CD4-positive, alpha-beta T cell treated with Interleukin-12 subunit alpha and Interleukin-12 subunit beta, for 1 hour (primary cell): ENCODE measurements at regions not wholly inside any gene's neighbourhood (a gene's known extent, or its start where the extent isn't known, plus 50 kb on each side); places are given as distances from the start of the nearest gene placed in this dataset.
"Not testable (repeated sequence)": the region's sequence is repeated elsewhere in the genome, so short reads cannot be mapped to it uniquely, and the experiment has no call there.

ENCODE experiments used
- DNase-seq: peaks from one replicate; pipeline ENCODE4 v3.0.0-alpha.2; 2020

GRCh38 chr5:166624573-166624972, 1666.9 kb upstream of the WWC1 start:
- DNase-seq, result no peak

GRCh38 chr5:166625210-166625865, 1666.1 kb upstream of the WWC1 start:
- no peak for DNase-seq

- no peak for DNase-seq
Observed at GRCh38 chr5:166637295-166637694, 1654.2 kb upstream of the WWC1 start.

GRCh38 chr5:166639151-166639550, 1652.3 kb upstream of the WWC1 start:
- no peak for DNase-seq

- not testable (repeated sequence) for DNase-seq
Observed at GRCh38 chr5:166640136-166640535, 1651.3 kb upstream of the WWC1 start.

DNA sequence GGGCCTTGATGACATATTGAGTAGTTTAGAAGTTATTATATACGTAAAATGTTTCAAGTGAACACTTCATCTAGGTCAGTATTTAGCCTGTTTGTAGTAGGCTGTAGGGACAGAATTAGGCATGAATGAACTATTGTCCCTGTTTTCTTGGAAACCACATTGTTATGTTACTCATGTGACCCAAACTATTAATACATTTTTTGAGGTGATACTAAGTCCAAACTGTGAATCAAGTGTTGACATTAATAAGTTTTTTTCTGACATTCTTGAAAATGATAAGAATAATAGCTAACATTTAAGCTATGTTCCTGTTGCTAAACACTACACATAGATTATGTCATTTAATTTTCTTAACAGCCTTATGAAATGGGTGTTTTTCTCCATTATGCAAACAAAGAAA, 1642.7 kb upstream of the WWC1 start:
- DNase-seq, result no peak

DNA sequence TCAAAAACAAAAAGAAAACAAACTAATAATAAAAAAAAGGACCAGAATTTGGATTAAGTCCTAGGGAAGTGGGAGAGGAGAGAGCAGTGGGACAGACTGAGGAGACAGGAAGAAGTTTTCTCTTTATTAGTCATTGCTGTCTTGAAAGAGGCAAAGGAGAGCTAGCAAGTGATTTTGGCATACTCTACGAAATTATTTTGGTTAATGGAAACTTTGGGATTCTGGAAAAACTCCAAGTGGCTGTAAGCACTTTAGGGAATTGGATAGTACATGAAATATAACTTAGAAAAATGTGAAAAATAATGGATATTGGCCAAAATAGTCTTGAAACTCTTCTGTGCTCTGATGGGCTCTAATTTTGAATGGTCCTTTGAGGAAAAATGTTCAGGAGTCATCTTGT, 1641.8 kb upstream of the WWC1 start:
- no peak for DNase-seq

DNA sequence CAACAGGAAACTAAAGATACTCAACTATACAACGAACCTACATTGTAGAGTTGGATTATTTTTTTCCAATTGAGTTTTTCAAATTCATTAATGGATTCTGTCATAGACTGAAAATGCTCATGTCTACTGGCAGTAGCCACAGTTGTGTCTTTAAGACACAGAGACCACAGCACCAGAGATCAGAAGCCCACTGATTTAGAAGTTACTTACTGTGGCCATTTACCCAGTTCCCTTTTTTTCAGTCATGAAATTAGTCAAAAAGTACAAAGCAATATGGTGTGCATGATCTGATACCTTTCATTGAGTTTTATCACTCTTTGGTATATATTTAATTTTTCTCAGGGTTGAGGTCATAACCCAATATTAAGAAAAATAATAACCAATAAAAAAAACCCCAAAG, 1640.2 kb upstream of the WWC1 start:
- no peak for DNase-seq

GRCh38 chr5:166671811-166672210, 1619.6 kb upstream of the WWC1 start:
- no peak for DNase-seq

DNA sequence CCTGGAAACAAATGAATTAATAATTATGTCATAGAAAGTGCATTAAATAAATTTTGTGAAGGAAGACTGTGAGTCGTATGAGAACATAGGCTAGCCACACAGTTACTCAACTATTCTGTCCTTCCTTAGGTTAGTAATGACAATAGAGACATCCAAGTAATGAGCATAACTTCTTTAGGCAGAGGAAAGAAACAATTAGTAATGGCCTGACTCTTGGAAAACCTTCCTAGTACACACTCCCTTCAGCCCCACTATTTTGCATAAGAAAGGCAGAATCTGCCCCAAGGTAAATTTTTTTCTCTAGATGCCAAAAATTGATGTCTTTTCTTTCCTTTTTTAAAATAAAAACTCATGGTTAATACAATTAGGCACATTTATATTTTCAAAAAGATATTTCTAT, 1619.0 kb upstream of the WWC1 start:
- DNase-seq, result no peak

- no peak for DNase-seq
Observed at GRCh38 chr5:166677891-166678290, 1613.6 kb upstream of the WWC1 start.

DNA sequence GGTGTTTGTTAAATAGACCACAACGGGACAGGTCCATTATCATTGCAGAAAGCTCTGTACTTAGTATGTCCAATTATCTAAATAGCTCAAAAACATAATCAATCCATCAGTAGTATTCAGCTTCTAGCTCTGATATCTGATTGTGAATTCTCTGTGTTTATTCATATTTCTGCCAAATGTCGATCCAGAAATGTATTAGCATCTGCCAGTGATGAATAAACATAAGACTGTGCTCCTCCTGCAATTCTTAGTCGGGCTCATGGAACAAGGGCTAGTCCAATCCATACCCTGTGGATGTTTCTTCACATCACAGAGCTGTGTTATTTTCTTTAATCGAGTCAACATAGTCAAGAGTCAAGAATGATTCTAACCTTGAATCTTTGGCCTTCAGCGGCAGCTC, 1612.1 kb upstream of the WWC1 start:
- DNase-seq, result no peak

DNA sequence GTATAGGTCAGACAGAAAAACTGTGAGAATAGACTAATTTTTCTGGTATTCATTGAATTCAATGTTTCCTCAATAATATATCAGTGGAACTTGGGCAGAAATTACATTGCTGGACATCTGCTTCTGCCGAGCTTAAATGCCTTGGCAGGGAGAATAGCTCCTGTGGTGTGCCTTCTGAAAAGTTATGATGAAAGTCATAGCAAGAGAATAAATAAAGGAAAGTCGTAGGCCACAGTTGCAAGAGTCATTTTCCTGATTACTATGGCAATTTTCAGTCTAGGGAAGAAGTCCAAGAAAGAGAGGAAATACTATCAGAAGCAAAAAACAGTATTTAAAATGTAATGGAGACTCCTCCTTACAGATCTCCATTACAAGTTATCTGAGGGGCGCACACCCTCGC, 1596.1 kb upstream of the WWC1 start:
- DNase-seq, result no peak

GRCh38 chr5:166708291-166708690, 1583.2 kb upstream of the WWC1 start:
- DNase-seq, result no peak

- no peak for DNase-seq
Observed at GRCh38 chr5:166709691-166710090, 1581.8 kb upstream of the WWC1 start.

DNA sequence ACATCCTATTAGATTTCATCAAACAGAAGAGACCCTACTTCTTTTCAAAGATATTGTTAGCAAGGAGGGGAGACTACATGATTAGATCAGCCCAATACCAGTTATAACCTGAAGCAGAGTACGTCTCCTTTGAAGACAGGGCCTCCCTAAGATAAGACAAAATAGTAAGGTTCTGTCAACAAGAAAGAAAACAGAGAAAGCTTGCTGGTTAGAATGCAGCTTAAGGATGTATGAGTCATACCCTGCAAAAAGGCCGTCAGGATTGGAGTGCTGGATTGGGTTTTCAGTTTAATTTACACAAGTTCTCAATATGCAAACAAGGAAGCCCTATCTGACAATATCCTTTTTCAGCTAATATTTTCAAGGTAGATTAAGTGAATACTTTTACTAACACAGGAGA, 1581.2 kb upstream of the WWC1 start:
- DNase-seq, result no peak

DNA sequence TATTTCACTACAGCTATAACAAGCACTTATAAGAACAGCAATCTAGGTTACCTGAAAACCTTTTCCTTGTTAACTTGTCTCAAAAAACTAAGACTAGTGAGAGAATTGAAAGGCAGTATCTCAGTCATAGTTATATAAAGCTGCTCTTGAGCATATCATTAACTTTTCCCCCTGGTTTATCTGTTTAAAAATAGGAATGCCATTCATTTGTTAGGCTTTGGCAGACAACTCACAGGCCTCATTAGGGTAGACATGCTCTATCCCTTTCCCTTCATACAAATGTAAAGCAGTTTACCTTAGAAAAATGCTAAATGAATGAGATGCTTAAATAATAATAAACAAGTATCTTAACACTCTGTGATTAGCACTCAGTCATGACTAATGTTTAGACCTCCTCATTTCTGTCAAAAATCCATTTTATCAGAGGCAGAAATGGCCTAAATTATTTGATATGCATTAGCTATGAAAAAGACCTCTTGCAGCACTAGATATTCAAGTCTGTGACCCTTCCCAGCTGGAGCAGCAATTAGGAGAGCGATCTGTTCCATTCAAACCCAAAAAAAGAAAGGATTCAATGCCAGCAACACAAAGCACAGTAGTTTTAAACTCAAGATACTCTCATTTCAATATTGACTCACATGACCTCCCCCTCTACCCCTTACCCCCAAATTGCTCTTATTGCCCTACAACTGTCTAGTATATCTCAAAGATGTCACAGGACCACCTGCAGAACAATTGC, 1578.8 kb upstream of the WWC1 start:
- DNase-seq, result no peak

GRCh38 chr5:166713295-166713694, 1578.2 kb upstream of the WWC1 start:
- DNase-seq, result no peak

DNA sequence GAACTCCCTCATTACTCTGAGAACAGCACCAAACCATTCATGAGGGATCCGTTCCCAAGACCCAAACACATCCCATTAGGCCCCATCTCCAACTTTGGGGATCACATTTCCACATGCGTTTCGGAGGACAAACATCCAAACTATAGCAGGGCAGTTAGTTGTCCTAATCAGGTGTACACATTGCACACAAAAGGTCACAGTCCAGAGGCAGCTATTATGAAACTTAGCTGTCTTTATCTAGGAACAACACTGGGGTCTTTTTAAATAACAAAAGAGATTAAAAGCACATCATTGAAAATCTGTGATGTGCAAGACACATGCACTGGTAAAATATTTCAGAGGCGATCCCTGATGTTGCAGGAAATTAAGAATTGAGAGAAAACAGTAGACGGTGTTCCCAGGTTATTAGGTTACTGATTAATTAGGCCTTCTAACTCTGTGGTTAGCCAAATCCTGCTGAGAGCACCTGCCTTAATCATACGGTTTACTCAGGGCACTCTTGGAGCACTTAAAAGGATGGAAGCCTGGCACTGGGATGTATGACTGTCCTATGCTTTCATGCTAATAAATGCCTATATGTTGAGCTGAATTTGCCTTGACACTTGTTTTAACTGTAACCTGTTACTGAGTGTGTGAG, 1574.5 kb upstream of the WWC1 start:
- DNase-seq, result no peak

DNA sequence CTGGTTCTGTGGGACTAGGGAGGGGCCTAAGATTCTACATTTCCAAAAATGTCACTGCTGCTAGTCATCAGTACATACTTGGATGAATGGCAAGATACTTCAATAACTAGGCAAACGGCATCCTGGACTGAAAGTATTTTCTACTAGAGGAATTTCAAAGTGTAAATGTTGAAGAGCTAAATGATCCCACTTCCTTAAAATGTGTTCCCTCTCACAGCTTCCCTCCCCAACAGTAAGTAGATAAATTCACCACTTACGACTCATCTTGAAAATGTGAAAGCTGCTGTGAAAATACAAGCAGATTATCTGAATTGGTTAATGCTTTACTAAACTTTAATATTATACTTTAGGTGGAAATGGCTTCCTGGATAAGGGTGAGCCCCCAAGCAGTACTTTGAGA, 1571.5 kb upstream of the WWC1 start:
- no peak for DNase-seq

GRCh38 chr5:166722939-166723338, 1568.5 kb upstream of the WWC1 start:
- DNase-seq, result no peak

- no peak for DNase-seq
Observed at GRCh38 chr5:166724284-166724683, 1567.2 kb upstream of the WWC1 start.

GRCh38 chr5:166725593-166725992, 1565.9 kb upstream of the WWC1 start:
- no peak for DNase-seq

DNA sequence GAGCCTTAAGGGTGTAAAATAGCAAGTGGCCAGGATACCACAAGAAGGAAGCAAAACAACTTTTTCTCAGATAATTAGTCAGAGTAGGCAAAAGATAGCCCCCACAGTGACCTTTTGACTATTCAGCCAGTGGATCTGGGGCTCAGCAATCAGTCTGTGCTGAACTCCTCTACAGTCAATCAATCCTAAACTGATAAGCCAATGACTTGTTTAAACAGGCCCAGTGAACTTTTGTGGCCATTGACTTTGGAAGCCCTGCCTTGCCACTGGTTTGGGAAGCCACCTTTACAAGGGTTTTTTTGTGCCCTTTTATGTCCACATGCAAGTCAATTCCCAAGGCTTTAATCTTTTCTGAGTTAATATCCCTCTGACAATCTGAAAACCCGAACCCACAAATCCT, 1565.0 kb upstream of the WWC1 start:
- no peak for DNase-seq
